Liver (tissue), 8 donors: ENCODE measurements at regions not wholly inside any gene's neighbourhood (a gene's known extent, or its start where the extent isn't known, plus 50 kb on each side); places are given as distances from the start of the nearest gene placed in this dataset.

Experiments used
- DNase-seq: peaks from one replicate; pipeline ENCODE4 v3.0.0-alpha.2; 2017; ENCODE audit warnings: low spot score
- H3K27ac ChIP-seq, 2 donors: one replicate each; pipeline ENCODE4 v1.7.0; 2013; ENCODE audit warnings: inconsistent platforms in 2 of 2, low read length in 2 of 2, control low read depth in 1 of 2, low read depth in 1 of 2, mild to moderate bottlenecking in 1 of 2
- H3K27me3 ChIP-seq, 4 donors: one replicate each; pipeline versions ENCODE4 v1.6.1 to v1.7.0; 2013; ENCODE audit warnings: low read length in 3 of 4, inconsistent platforms in 1 of 4, mild to moderate bottlenecking in 1 of 4, moderate library complexity in 1 of 4; ENCODE audit not compliant: control insufficient read depth in 4 of 4, insufficient read depth in 4 of 4
- H3K36me3 ChIP-seq, 4 donors: one replicate each; pipeline versions ENCODE4 v1.6.1 to v1.7.0; 2013; ENCODE audit warnings: low read length in 3 of 4, mild to moderate bottlenecking in 3 of 4, low read depth in 1 of 4, moderate library complexity in 1 of 4; ENCODE audit not compliant: control insufficient read depth in 4 of 4, insufficient read depth in 3 of 4
- H3K4me1 ChIP-seq, 4 donors: one replicate each; pipeline versions ENCODE4 v1.6.1 to v1.7.0; 2013; ENCODE audit warnings: low read length in 3 of 4, mild to moderate bottlenecking in 3 of 4, moderate library complexity in 1 of 4; ENCODE audit not compliant: control insufficient read depth in 4 of 4, insufficient read depth in 4 of 4
- H3K4me3 ChIP-seq, 3 donors: one replicate each; pipeline versions ENCODE4 v1.6.1 to v1.7.0; 2013; ENCODE audit warnings: low read length in 3 of 3, control low read depth in 1 of 3, low read depth in 1 of 3, mild to moderate bottlenecking in 1 of 3
- H3K9ac ChIP-seq, 2 donors: one replicate each; pipeline ENCODE4 v1.7.0; 2013; ENCODE audit warnings: low read length in 2 of 2, mild to moderate bottlenecking in 2 of 2, moderate library complexity in 2 of 2, control low read depth in 1 of 2, low read depth in 1 of 2
- H3K9me3 ChIP-seq, 4 donors: one replicate each; pipeline versions ENCODE4 v1.6.1 to v1.7.0; 2013; ENCODE audit warnings: low read length in 3 of 4; ENCODE audit not compliant: control insufficient read depth in 4 of 4
- ATF3 ChIP-seq: IDR thresholded peaks from 2 replicates; pipeline ENCODE4 v1.6.1; 2016; ENCODE audit warnings: antibody characterized with exemption
- EGR1 ChIP-seq, 2 donors: IDR thresholded peaks; 2 replicates each; pipeline ENCODE4 v1.6.1; 2016 to 2018; ENCODE audit warnings: antibody characterized with exemption in 2 of 2, low read depth in 2 of 2
- FOXA1 ChIP-seq: IDR thresholded peaks from 2 replicates; pipeline ENCODE4 v1.6.1; 2016; ENCODE audit warnings: antibody characterized with exemption
- FOXA2 ChIP-seq: IDR thresholded peaks from 2 replicates; pipeline ENCODE4 v1.6.1; 2016; ENCODE audit warnings: antibody characterized with exemption
- GABPA ChIP-seq, 2 donors: IDR thresholded peaks in 1 of 2; conservative IDR thresholded peaks in 1 of 2; 2 replicates each; pipeline ENCODE4 v1.6.1; 2016; ENCODE audit warnings: antibody characterized with exemption in 2 of 2, mild to moderate bottlenecking in 1 of 2, moderate library complexity in 1 of 2
- HNF4A ChIP-seq, 2 donors: conservative IDR thresholded peaks; 2 replicates each; pipeline ENCODE4 v1.6.1; 2016; ENCODE audit warnings: antibody characterized with exemption in 2 of 2, mild to moderate bottlenecking in 2 of 2
- HNF4G ChIP-seq: IDR thresholded peaks from 2 replicates; pipeline ENCODE4 v1.6.1; 2016; ENCODE audit warnings: antibody characterized with exemption
- JUND ChIP-seq, 2 donors: IDR thresholded peaks; 2 replicates each; pipeline ENCODE4 v1.6.1; 2016; ENCODE audit warnings: antibody characterized with exemption in 2 of 2
- NR2F2 ChIP-seq: IDR thresholded peaks from 2 replicates; pipeline ENCODE4 v1.6.1; 2016; ENCODE audit warnings: antibody characterized with exemption
- RAD21 ChIP-seq, 2 donors: IDR thresholded peaks; 2 replicates each; pipeline ENCODE4 v1.6.1; 2016; ENCODE audit warnings: antibody characterized with exemption in 2 of 2, mild to moderate bottlenecking in 2 of 2
- RXRA ChIP-seq, 2 donors: IDR thresholded peaks; 2 replicates each; pipeline ENCODE4 v1.6.1; 2017 to 2018; ENCODE audit warnings: antibody characterized with exemption in 2 of 2, mild to moderate bottlenecking in 1 of 2
- SP1 ChIP-seq: IDR thresholded peaks from 2 replicates; pipeline ENCODE4 v1.6.1; 2018; ENCODE audit warnings: antibody characterized with exemption, mild to moderate bottlenecking
- TAF1 ChIP-seq: conservative IDR thresholded peaks from 2 replicates; pipeline ENCODE4 v1.6.1; 2016; ENCODE audit warnings: antibody characterized with exemption, mild to moderate bottlenecking
- YY1 ChIP-seq: IDR thresholded peaks from 2 replicates; pipeline ENCODE4 v1.6.1; 2016; ENCODE audit warnings: antibody characterized with exemption, mild to moderate bottlenecking
- WGBS: extraction: QIAGEN DNeasy Blood & Tissue Kit; methylation state at CpG from one replicate; pipeline ENCODE4 v1.1.7; 2013; 5-methylcytosine and 5-hydroxymethylcytosine counted together
- TF ChIP-seq, protein P1 (sequence below): fragments of 150-350 bp; IDR thresholded peaks from 2 replicates; pipeline ENCODE4 v1.5.1; 2017; ENCODE audit warnings: improper control_type of control experiment, low read depth, low read length; ENCODE audit not compliant: missing input control
- TF ChIP-seq, protein P2 (sequence below): IDR thresholded peaks from 2 replicates; pipeline ENCODE4 v1.6.1; 2016; ENCODE audit warnings: antibody characterized with exemption
- TF ChIP-seq, protein P3 (sequence below): IDR thresholded peaks from 2 replicates; pipeline ENCODE4 v1.6.1; 2016; ENCODE audit warnings: antibody characterized with exemption
- TF ChIP-seq, protein P4 (sequence below): IDR thresholded peaks from 2 replicates; pipeline ENCODE4 v1.6.1; 2016; ENCODE audit warnings: antibody characterized with exemption, mild to moderate bottlenecking
- donor health status: healthy.
- donor health status: healthy.
- donor health status: healthy.
- donor health status: healthy.
- donor health status: healthy.

GRCh38 chr3:170711786-170712185 is 125.9 kb upstream of the SLC7A14 start:
- H3K36me3 ChIP-seq: no peaks in the 10 kb centered on the region
- no peak overlapping the region for H3K27ac ChIP-seq
- H3K27me3 ChIP-seq: no peaks in the 10 kb centered on the region
- H3K4me3 ChIP-seq: no peak overlapping the region
- DNase-seq: no peak
- H3K9me3 ChIP-seq: peaks cover 2 to 7% (median 3%) of the 10 kb centered on the region in 4 donors
- no peaks in the 10 kb centered on the region for H3K4me1 ChIP-seq
- no peak overlapping the region for H3K9ac ChIP-seq
- TF ChIP-seq JUND (IDR thresholded peaks at IDR 0.05): no peak
- no peak for TF ChIP-seq FOXA2
- TF ChIP-seq, protein P1, sequence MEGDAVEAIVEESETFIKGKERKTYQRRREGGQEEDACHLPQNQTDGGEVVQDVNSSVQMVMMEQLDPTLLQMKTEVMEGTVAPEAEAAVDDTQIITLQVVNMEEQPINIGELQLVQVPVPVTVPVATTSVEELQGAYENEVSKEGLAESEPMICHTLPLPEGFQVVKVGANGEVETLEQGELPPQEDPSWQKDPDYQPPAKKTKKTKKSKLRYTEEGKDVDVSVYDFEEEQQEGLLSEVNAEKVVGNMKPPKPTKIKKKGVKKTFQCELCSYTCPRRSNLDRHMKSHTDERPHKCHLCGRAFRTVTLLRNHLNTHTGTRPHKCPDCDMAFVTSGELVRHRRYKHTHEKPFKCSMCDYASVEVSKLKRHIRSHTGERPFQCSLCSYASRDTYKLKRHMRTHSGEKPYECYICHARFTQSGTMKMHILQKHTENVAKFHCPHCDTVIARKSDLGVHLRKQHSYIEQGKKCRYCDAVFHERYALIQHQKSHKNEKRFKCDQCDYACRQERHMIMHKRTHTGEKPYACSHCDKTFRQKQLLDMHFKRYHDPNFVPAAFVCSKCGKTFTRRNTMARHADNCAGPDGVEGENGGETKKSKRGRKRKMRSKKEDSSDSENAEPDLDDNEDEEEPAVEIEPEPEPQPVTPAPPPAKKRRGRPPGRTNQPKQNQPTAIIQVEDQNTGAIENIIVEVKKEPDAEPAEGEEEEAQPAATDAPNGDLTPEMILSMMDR: no peak
- no peak for TF ChIP-seq HNF4G
- no peak for TF ChIP-seq TAF1
- TF ChIP-seq RXRA (IDR thresholded peaks at IDR 0.05): no peak
- TF ChIP-seq, protein P2, sequence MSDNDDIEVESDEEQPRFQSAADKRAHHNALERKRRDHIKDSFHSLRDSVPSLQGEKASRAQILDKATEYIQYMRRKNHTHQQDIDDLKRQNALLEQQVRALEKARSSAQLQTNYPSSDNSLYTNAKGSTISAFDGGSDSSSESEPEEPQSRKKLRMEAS: no peak
- TF ChIP-seq, protein P3, sequence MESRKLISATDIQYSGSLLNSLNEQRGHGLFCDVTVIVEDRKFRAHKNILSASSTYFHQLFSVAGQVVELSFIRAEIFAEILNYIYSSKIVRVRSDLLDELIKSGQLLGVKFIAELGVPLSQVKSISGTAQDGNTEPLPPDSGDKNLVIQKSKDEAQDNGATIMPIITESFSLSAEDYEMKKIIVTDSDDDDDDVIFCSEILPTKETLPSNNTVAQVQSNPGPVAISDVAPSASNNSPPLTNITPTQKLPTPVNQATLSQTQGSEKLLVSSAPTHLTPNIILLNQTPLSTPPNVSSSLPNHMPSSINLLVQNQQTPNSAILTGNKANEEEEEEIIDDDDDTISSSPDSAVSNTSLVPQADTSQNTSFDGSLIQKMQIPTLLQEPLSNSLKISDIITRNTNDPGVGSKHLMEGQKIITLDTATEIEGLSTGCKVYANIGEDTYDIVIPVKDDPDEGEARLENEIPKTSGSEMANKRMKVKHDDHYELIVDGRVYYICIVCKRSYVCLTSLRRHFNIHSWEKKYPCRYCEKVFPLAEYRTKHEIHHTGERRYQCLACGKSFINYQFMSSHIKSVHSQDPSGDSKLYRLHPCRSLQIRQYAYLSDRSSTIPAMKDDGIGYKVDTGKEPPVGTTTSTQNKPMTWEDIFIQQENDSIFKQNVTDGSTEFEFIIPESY: no peak
- TF ChIP-seq YY1: no peak
- TF ChIP-seq GABPA (IDR thresholded peaks at IDR 0.05 in 1 of 2, conservative IDR thresholded peaks at IDR 0.05 in 1 of 2): no peak
- no peak for TF ChIP-seq EGR1 (IDR thresholded peaks at IDR 0.05; ENCODE audit: low read depth in 2 of 2)
- TF ChIP-seq NR2F2: no peak

DNA sequence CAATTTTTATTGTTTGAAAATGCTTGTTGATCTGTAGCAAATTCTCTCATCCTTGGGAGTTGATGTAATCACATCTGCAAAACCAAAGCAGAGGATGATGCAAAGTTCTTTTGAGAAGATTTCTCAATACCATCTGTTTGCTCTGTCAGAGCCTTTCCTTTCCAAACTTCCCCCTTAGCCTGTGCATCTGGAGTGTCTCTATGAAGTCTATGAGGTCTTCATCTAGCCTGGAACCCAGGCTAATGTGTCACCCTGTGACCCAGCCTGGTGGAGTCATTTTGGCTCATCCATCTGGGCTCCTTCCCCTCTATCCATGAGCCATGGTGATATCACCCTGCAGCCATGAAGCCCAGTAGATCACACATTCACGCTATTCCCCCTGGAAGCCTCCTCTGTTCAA is 123.2 kb upstream of the SLC7A14 start:
- no peak for DNase-seq
- Histone ChIP-seq H3K9me3 (peaks cover 2 to 7% (median 3%) of the 10 kb centered on the region in 4 donors), H3K27me3 (no peaks in the 10 kb centered on the region), H3K4me1 (no peaks in the 10 kb centered on the region), H3K4me3 (no peak overlapping the region), H3K27ac (no peak overlapping the region), H3K36me3 (no peaks in the 10 kb centered on the region), H3K9ac (no peak overlapping the region)
- WGBS: 95% methylated on average over 1 of the region's 1 CpG
- TF ChIP-seq TAF1 (no peak), NR2F2 (no peak), ATF3 (no peak), FOXA1 (no peak), FOXA2 (no peak)
- TF ChIP-seq, protein P2: no peak

DNA sequence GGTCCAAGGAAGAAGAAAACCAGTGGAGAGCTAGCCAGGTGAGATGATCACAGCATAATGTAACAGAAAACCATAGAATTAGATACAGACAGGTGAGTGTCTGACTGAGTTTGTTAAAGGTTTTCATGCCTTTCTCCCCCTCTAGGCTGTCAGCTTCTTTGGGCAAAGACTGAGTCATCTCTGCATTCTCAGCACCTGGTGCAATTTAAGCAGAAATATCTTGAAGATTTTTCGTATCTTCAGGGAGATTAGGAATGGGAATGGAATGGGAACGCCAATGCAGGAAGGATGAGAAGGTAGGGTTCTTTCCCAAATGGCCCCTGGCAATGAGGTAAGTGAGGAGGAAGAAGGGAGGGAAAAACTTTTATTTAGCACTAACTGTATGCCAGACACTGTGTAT is 122.0 kb upstream of the SLC7A14 start:
- Histone ChIP-seq H3K4me3 (no peak overlapping the region), H3K9ac (no peak overlapping the region), H3K4me1 (no peaks in the 10 kb centered on the region), H3K9me3 (peaks cover 2 to 7% (median 3%) of the 10 kb centered on the region in 4 donors), H3K27ac (no peak overlapping the region), H3K27me3 (no peaks in the 10 kb centered on the region), H3K36me3 (no peaks in the 10 kb centered on the region)
- DNase-seq: no peak
- 94% methylated on average over 2 of the region's 2 CpGs for WGBS
- TF ChIP-seq, protein P3: no peak
- TF ChIP-seq, protein P4, sequence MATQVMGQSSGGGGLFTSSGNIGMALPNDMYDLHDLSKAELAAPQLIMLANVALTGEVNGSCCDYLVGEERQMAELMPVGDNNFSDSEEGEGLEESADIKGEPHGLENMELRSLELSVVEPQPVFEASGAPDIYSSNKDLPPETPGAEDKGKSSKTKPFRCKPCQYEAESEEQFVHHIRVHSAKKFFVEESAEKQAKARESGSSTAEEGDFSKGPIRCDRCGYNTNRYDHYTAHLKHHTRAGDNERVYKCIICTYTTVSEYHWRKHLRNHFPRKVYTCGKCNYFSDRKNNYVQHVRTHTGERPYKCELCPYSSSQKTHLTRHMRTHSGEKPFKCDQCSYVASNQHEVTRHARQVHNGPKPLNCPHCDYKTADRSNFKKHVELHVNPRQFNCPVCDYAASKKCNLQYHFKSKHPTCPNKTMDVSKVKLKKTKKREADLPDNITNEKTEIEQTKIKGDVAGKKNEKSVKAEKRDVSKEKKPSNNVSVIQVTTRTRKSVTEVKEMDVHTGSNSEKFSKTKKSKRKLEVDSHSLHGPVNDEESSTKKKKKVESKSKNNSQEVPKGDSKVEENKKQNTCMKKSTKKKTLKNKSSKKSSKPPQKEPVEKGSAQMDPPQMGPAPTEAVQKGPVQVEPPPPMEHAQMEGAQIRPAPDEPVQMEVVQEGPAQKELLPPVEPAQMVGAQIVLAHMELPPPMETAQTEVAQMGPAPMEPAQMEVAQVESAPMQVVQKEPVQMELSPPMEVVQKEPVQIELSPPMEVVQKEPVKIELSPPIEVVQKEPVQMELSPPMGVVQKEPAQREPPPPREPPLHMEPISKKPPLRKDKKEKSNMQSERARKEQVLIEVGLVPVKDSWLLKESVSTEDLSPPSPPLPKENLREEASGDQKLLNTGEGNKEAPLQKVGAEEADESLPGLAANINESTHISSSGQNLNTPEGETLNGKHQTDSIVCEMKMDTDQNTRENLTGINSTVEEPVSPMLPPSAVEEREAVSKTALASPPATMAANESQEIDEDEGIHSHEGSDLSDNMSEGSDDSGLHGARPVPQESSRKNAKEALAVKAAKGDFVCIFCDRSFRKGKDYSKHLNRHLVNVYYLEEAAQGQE: no peak
- TF ChIP-seq FOXA1 (no peak), FOXA2 (no peak), EGR1 (IDR thresholded peaks at IDR 0.05; ENCODE audit: low read depth in 2 of 2) (no peak), TAF1 (no peak), HNF4G (no peak), HNF4A (conservative IDR thresholded peaks at IDR 0.05) (no peak), JUND (IDR thresholded peaks at IDR 0.05) (no peak), RAD21 (IDR thresholded peaks at IDR 0.05) (no peak), SP1 (no peak), ATF3 (no peak)
